H9 (cell line): ENCODE measurements at regions not wholly inside any gene's neighbourhood (a gene's known extent, or its start where the extent isn't known, plus 50 kb on each side); places are given as distances from the start of the nearest gene placed in this dataset.

Experiments
- DNase-seq: peaks from one replicate; pipeline ENCODE4 v3.0.0-alpha.2; 2017
- H2AFZ ChIP-seq: one replicate; pipeline ENCODE4 v1.6.1; 2013; ENCODE audit warnings: mild to moderate bottlenecking, low read length, control low read depth, moderate library complexity
- H2AK5ac ChIP-seq: 2 replicates; pipeline ENCODE4 v1.6.1; 2013; ENCODE audit warnings: low read length, control low read depth, mixed read lengths; ENCODE audit not compliant: insufficient read length
- H2BK120ac ChIP-seq: one replicate; pipeline ENCODE4 v1.6.1; 2013; ENCODE audit warnings: low read depth, mild to moderate bottlenecking, low read length, control low read depth, inconsistent platforms; ENCODE audit not compliant: poor library complexity, severe bottlenecking
- H2BK12ac ChIP-seq: 2 replicates; pipeline ENCODE4 v1.6.1; 2013; ENCODE audit warnings: low read length, control low read depth, mixed read lengths, low read depth; ENCODE audit not compliant: insufficient read length
- H2BK15ac ChIP-seq: 2 replicates; pipeline ENCODE4 v1.6.1; 2013; ENCODE audit warnings: low read depth, low read length, control low read depth
- H2BK20ac ChIP-seq: one replicate; pipeline ENCODE4 v1.6.1; 2013; ENCODE audit warnings: low read depth, mild to moderate bottlenecking, low read length, control low read depth, inconsistent platforms; ENCODE audit not compliant: poor library complexity, severe bottlenecking
- H2BK5ac ChIP-seq: 2 replicates; pipeline ENCODE4 v1.6.1; 2013; ENCODE audit warnings: low read length, control low read depth, mixed read lengths; ENCODE audit not compliant: insufficient read length
- H3K14ac ChIP-seq: 2 replicates; pipeline ENCODE4 v1.6.1; 2013; ENCODE audit warnings: low read length, control low read depth; ENCODE audit not compliant: insufficient read depth
- H3K18ac ChIP-seq: 2 replicates; pipeline ENCODE4 v1.6.1; 2013; ENCODE audit warnings: low read depth, mild to moderate bottlenecking, mixed read lengths, low read length, control low read depth; ENCODE audit not compliant: insufficient read length
- H3K23ac ChIP-seq: 2 replicates; pipeline ENCODE4 v1.6.1; 2013; ENCODE audit warnings: low read length, control low read depth, mixed read lengths, low read depth; ENCODE audit not compliant: insufficient read length
- H3K23me2 ChIP-seq: 2 replicates; pipeline ENCODE4 v1.6.1; 2013; ENCODE audit warnings: low read depth, mild to moderate bottlenecking, mixed read lengths, low read length, control low read depth; ENCODE audit not compliant: insufficient read length, poor library complexity, severe bottlenecking
- H3K27ac ChIP-seq: 2 replicates; pipeline ENCODE4 v1.5.1; 2013; ENCODE audit warnings: low read length, control low read depth, mixed read lengths, low read depth; ENCODE audit not compliant: insufficient read length
- H3K27me3 ChIP-seq: 2 replicates; pipeline ENCODE4 v1.6.1; 2013; ENCODE audit warnings: low read length, control low read depth, inconsistent platforms; ENCODE audit not compliant: insufficient read depth
- H3K4ac ChIP-seq: 2 replicates; pipeline ENCODE4 v1.6.1; 2013; ENCODE audit warnings: low read depth, mild to moderate bottlenecking, control low read depth, inconsistent platforms, low read length, moderate library complexity
- H3K4me1 ChIP-seq: 2 replicates; pipeline ENCODE4 v1.6.1; 2013; ENCODE audit warnings: low read length, control low read depth, inconsistent platforms; ENCODE audit not compliant: insufficient read depth
- H3K4me2 ChIP-seq: 2 replicates; pipeline ENCODE4 v1.6.1; 2013; ENCODE audit warnings: low read length, control low read depth, mixed read lengths; ENCODE audit not compliant: insufficient read length, insufficient read depth
- H3K56ac ChIP-seq: 2 replicates; pipeline ENCODE4 v1.6.1; 2013; ENCODE audit warnings: low read depth, mild to moderate bottlenecking, mixed read lengths, low read length, control low read depth; ENCODE audit not compliant: insufficient read length
- H3K79me1 ChIP-seq: 2 replicates; pipeline ENCODE4 v1.6.1; 2013; ENCODE audit warnings: low read depth, mild to moderate bottlenecking, moderate library complexity, low read length, control low read depth, inconsistent platforms; ENCODE audit not compliant: insufficient read depth, poor library complexity, severe bottlenecking
- H3K79me2 ChIP-seq: 2 replicates; pipeline ENCODE4 v1.6.1; 2013; ENCODE audit warnings: low read length, control low read depth, inconsistent platforms; ENCODE audit not compliant: insufficient read depth
- H3K9ac ChIP-seq: 2 replicates; pipeline ENCODE4 v1.6.1; 2013; ENCODE audit warnings: low read length, control low read depth, mixed read lengths; ENCODE audit not compliant: insufficient read length; ENCODE audit errors: extremely low read depth
- H3K9me3 ChIP-seq: one replicate; pipeline ENCODE4 v1.6.1; 2013; ENCODE audit warnings: low read depth, low read length, inconsistent platforms; ENCODE audit not compliant: control insufficient read depth
- H3T11ph ChIP-seq: one replicate; pipeline ENCODE4 v1.6.1; 2013; ENCODE audit warnings: mild to moderate bottlenecking, low read length, control low read depth, inconsistent platforms
- H4K20me1 ChIP-seq: one replicate; pipeline ENCODE4 v1.6.1; 2013; ENCODE audit not compliant: control insufficient read depth, insufficient read length, insufficient read depth
- H4K5ac ChIP-seq: 2 replicates; pipeline ENCODE4 v1.6.1; 2013; ENCODE audit warnings: low read depth, mild to moderate bottlenecking, mixed read lengths, low read length, control low read depth; ENCODE audit not compliant: insufficient read length
- H4K8ac ChIP-seq: replicated peaks from 2 replicates; pipeline ENCODE4 v1.6.1; 2013; ENCODE audit warnings: low read length, control low read depth, mixed read lengths, low read depth; ENCODE audit not compliant: insufficient read length
- H4K91ac ChIP-seq: 2 replicates; pipeline ENCODE4 v1.6.1; 2013; ENCODE audit warnings: low read depth, mild to moderate bottlenecking, moderate library complexity, mixed read lengths, low read length, control low read depth; ENCODE audit not compliant: insufficient read length
- H3K27ac Mint-ChIP-seq, 3 experiments: 2 replicates in 2 of 3; 3 replicates in 1 of 3; pipeline ENCODE4 v1.8.0; 2020 to 2021; ENCODE audit warnings: mixed read lengths in 3 of 3, mild to moderate bottlenecking in 1 of 3, moderate library complexity in 1 of 3
- H3K27me3 Mint-ChIP-seq: 2 replicates; pipeline ENCODE4 v1.8.0; 2021; ENCODE audit warnings: low read depth, mild to moderate bottlenecking, moderate library complexity, mixed read lengths
- H3K36me3 Mint-ChIP-seq, 3 experiments: 2 replicates in 2 of 3; 3 replicates in 1 of 3; pipeline ENCODE4 v1.8.0; 2020 to 2021; ENCODE audit warnings: low read depth in 3 of 3, mixed read lengths in 3 of 3; ENCODE audit not compliant: insufficient read depth in 1 of 3
- H3K4me1 Mint-ChIP-seq, 2 experiments: 2 replicates each; pipeline ENCODE4 v1.8.0; 2020; ENCODE audit warnings: mixed read lengths in 2 of 2
- H3K4me3 Mint-ChIP-seq, 2 experiments: 2 replicates in 1 of 2; 3 replicates in 1 of 2; pipeline ENCODE4 v1.8.0; 2020 to 2021; ENCODE audit warnings: mild to moderate bottlenecking in 2 of 2, mixed read lengths in 2 of 2, moderate library complexity in 1 of 2
- H3K9me3 Mint-ChIP-seq, 2 experiments: 2 replicates in 1 of 2; 3 replicates in 1 of 2; pipeline ENCODE4 v1.8.0; 2020; ENCODE audit warnings: mild to moderate bottlenecking in 2 of 2, mixed read lengths in 2 of 2, moderate library complexity in 1 of 2
- WGBS: extraction: QIAGEN DNeasy Blood & Tissue Kit; methylation state at CpG from one replicate; pipeline ENCODE4 v1.1.7; 2013; ENCODE audit warnings: missing lambda C conversion rate, low lambda C conversion rate, mixed read lengths; ENCODE audit not compliant: insufficient read length; ENCODE audit errors: extremely low coverage; 5-methylcytosine and 5-hydroxymethylcytosine counted together
- TF ChIP-seq, protein P1 (sequence below): fragments of 200-600 bp; sonication (generic); conservative IDR thresholded peaks from 3 replicates; pipeline ENCODE4 v1.8.0; 2021; ENCODE audit warnings: antibody characterized with exemption, mild to moderate bottlenecking

DNA sequence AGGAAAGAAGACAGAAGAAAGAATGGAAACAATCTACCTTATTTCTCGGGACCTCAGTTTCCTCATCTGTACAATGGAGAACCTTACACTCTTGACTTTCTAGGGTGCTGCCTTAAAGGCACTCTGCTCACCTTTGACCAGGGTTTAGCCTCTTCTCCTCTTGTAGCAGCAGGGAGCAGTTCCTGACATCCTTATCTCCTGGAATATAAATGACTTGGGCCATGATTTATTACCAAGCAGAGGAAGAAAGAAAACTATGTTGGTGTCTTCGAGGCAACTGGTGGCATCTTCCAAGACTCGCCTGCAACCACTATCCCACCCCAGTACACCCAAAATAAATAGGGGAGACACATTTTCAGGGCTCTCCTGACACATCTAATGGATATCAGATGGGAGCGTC is 314.2 kb downstream of the BUD13 start:
- TF ChIP-seq, protein P1, sequence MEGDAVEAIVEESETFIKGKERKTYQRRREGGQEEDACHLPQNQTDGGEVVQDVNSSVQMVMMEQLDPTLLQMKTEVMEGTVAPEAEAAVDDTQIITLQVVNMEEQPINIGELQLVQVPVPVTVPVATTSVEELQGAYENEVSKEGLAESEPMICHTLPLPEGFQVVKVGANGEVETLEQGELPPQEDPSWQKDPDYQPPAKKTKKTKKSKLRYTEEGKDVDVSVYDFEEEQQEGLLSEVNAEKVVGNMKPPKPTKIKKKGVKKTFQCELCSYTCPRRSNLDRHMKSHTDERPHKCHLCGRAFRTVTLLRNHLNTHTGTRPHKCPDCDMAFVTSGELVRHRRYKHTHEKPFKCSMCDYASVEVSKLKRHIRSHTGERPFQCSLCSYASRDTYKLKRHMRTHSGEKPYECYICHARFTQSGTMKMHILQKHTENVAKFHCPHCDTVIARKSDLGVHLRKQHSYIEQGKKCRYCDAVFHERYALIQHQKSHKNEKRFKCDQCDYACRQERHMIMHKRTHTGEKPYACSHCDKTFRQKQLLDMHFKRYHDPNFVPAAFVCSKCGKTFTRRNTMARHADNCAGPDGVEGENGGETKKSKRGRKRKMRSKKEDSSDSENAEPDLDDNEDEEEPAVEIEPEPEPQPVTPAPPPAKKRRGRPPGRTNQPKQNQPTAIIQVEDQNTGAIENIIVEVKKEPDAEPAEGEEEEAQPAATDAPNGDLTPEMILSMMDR = no peak
- H3T11ph ChIP-seq = no peak overlapping the region
- no CpG with 5 or more reads among the region's 4 CpGs for WGBS
- no peak overlapping the region for H4K91ac ChIP-seq
- DNase-seq = no peak
- peaks cover 3% of the 10 kb centered on the region; the same call in 1 of the 2 replicates for H3K4me1 ChIP-seq
- H3K27ac Mint-ChIP-seq = no peak overlapping the region; a peak in 1 of 7 replicates
- no peaks in the 10 kb centered on the region for H3K23me2 ChIP-seq
- no peak overlapping the region for H4K5ac ChIP-seq
- H3K9ac ChIP-seq = no peak overlapping the region
- H2AK5ac ChIP-seq = no peak overlapping the region
- H3K4me1 Mint-ChIP-seq = peaks cover 53 to 63% of the 10 kb centered on the region in 2 experiments
- peaks cover 8% of the 10 kb centered on the region for H3K27me3 Mint-ChIP-seq
- no peak overlapping the region for H3K18ac ChIP-seq
- no peaks in the 10 kb centered on the region for H3K79me1 ChIP-seq
- no peak overlapping the region for H2BK120ac ChIP-seq
- no peak overlapping the region for H3K4me2 ChIP-seq
- no peak overlapping the region for H3K14ac ChIP-seq
- H2BK15ac ChIP-seq = no peak overlapping the region
- no peaks in the 10 kb centered on the region; a peak in 1 of 5 replicates for H3K9me3 Mint-ChIP-seq
- H3K27ac ChIP-seq = no peak overlapping the region
- H4K8ac ChIP-seq = no peak overlapping the region
- H3K56ac ChIP-seq = no peak overlapping the region
- no peak overlapping the region for H2BK12ac ChIP-seq
- no peak overlapping the region for H3K4ac ChIP-seq
- no peak overlapping the region for H2BK20ac ChIP-seq
- H3K4me3 Mint-ChIP-seq = no peak overlapping the region
- H3K27me3 ChIP-seq = no peaks in the 10 kb centered on the region
- H2AFZ ChIP-seq = no peak overlapping the region
- H3K9me3 ChIP-seq = no peaks in the 10 kb centered on the region
- peaks cover 3% of the 10 kb centered on the region for H4K20me1 ChIP-seq
- H2BK5ac ChIP-seq = no peak overlapping the region
- no peaks in the 10 kb centered on the region for H3K36me3 Mint-ChIP-seq
- H3K23ac ChIP-seq = no peak overlapping the region
- H3K79me2 ChIP-seq = no peaks in the 10 kb centered on the region
